ENCODE measurements at regions not wholly inside any gene's neighbourhood (a gene's known extent, or its start where the extent isn't known, plus 50 kb on each side); places are given as distances from the start of the nearest gene placed in this dataset.

- no peak overlapping the region for H3K4me3 ChIP-seq (ENCODE audit: insufficient read depth, low read depth, low read length)
- no peak for DNase-seq
- H3K27me3 ChIP-seq (ENCODE audit: control insufficient read depth, insufficient read depth, low read length) = no peaks in the 10 kb centered on the region
- H3K36me3 ChIP-seq (replicated peaks; ENCODE audit: control insufficient read depth, insufficient read depth, low read length) = no peaks in the 10 kb centered on the region
Observed at GRCh38 chr6:43963877-43964658, 163.2 kb downstream of the MRPL14 start.

GRCh38 chr6:43963203-43963602 is 164.0 kb downstream of the MRPL14 start:
- Histone ChIP-seq H3K36me3 (replicated peaks; ENCODE audit: control insufficient read depth, insufficient read depth, low read length) (no peaks in the 10 kb centered on the region), H3K4me3 (ENCODE audit: insufficient read depth, low read depth, low read length) (no peak overlapping the region), H3K27me3 (ENCODE audit: control insufficient read depth, insufficient read depth, low read length) (no peaks in the 10 kb centered on the region)
- DNase-seq = no peak

- H3K36me3 ChIP-seq (replicated peaks; ENCODE audit: control insufficient read depth, insufficient read depth, low read length) = no peaks in the 10 kb centered on the region
- H3K27me3 ChIP-seq (ENCODE audit: control insufficient read depth, insufficient read depth, low read length) = no peaks in the 10 kb centered on the region
- H3K4me3 ChIP-seq (ENCODE audit: insufficient read depth, low read depth, low read length) = no peak overlapping the region
- DNase-seq = no peak
Observed at GRCh38 chr6:43962458-43962857, 164.8 kb downstream of the MRPL14 start.

GRCh38 chr6:43957273-43957672 is 170.0 kb downstream of the MRPL14 start:
- no peaks in the 10 kb centered on the region for H3K36me3 ChIP-seq (replicated peaks; ENCODE audit: control insufficient read depth, insufficient read depth, low read length)
- no peak overlapping the region for H3K4me3 ChIP-seq (ENCODE audit: insufficient read depth, low read depth, low read length)
- no peak for DNase-seq

GRCh38 chr6:43956478-43956877 is 170.8 kb downstream of the MRPL14 start:
- no peak for DNase-seq
- Histone ChIP-seq H3K36me3 (replicated peaks; ENCODE audit: control insufficient read depth, insufficient read depth, low read length) (no peaks in the 10 kb centered on the region), H3K4me3 (ENCODE audit: insufficient read depth, low read depth, low read length) (no peak overlapping the region), H3K27me3 (ENCODE audit: control insufficient read depth, insufficient read depth, low read length) (no peaks in the 10 kb centered on the region)

More at GRCh38 chr6:43957273-43957672, 170.0 kb downstream of the MRPL14 start:
- no peaks in the 10 kb centered on the region for H3K27me3 ChIP-seq (ENCODE audit: control insufficient read depth, insufficient read depth, low read length)

GRCh38 chr6:43954311-43955131 is 172.7 kb downstream of the MRPL14 start:
- no peak for DNase-seq
- H3K4me3 ChIP-seq (ENCODE audit: insufficient read depth, low read depth, low read length) = no peak overlapping the region
- no peaks in the 10 kb centered on the region for H3K36me3 ChIP-seq (replicated peaks; ENCODE audit: control insufficient read depth, insufficient read depth, low read length)
- no peaks in the 10 kb centered on the region for H3K27me3 ChIP-seq (ENCODE audit: control insufficient read depth, insufficient read depth, low read length)

- Histone ChIP-seq H3K36me3 (replicated peaks; ENCODE audit: control insufficient read depth, insufficient read depth, low read length) (no peaks in the 10 kb centered on the region), H3K4me3 (ENCODE audit: insufficient read depth, low read depth, low read length) (no peak overlapping the region), H3K27me3 (ENCODE audit: control insufficient read depth, insufficient read depth, low read length) (no peaks in the 10 kb centered on the region)
- peak; percentile 74 for DNase-seq
Observed at GRCh38 chr6:43953794-43954310, 173.4 kb downstream of the MRPL14 start.

GRCh38 chr6:43953256-43953655 is 174.0 kb downstream of the MRPL14 start:
- no peaks in the 10 kb centered on the region for H3K27me3 ChIP-seq (ENCODE audit: control insufficient read depth, insufficient read depth, low read length)
- no peaks in the 10 kb centered on the region for H3K36me3 ChIP-seq (replicated peaks; ENCODE audit: control insufficient read depth, insufficient read depth, low read length)
- no peak for DNase-seq
- H3K4me3 ChIP-seq (ENCODE audit: insufficient read depth, low read depth, low read length) = no peak overlapping the region

GRCh38 chr6:43952746-43953145 is 174.5 kb downstream of the MRPL14 start:
- no peak overlapping the region for H3K4me3 ChIP-seq (ENCODE audit: insufficient read depth, low read depth, low read length)
- H3K36me3 ChIP-seq (replicated peaks; ENCODE audit: control insufficient read depth, insufficient read depth, low read length) = no peaks in the 10 kb centered on the region
- no peak for DNase-seq
- no peaks in the 10 kb centered on the region for H3K27me3 ChIP-seq (ENCODE audit: control insufficient read depth, insufficient read depth, low read length)

- Histone ChIP-seq H3K27me3 (ENCODE audit: control insufficient read depth, insufficient read depth, low read length) (no peaks in the 10 kb centered on the region), H3K36me3 (replicated peaks; ENCODE audit: control insufficient read depth, insufficient read depth, low read length) (no peaks in the 10 kb centered on the region), H3K4me3 (ENCODE audit: insufficient read depth, low read depth, low read length) (no peak overlapping the region)
- DNase-seq = peak; percentile 8
Observed at GRCh38 chr6:43951756-43952675, 175.2 kb downstream of the MRPL14 start.

GRCh38 chr6:43951063-43951755 is 176.0 kb downstream of the MRPL14 start:
- Histone ChIP-seq H3K4me3 (ENCODE audit: insufficient read depth, low read depth, low read length) (no peak overlapping the region), H3K36me3 (replicated peaks; ENCODE audit: control insufficient read depth, insufficient read depth, low read length) (no peaks in the 10 kb centered on the region)
- peak; percentile 89 for DNase-seq

GRCh38 chr6:43950731-43951062 is 176.6 kb downstream of the MRPL14 start:
- Histone ChIP-seq H3K4me3 (ENCODE audit: insufficient read depth, low read depth, low read length) (no peak overlapping the region), H3K27me3 (ENCODE audit: control insufficient read depth, insufficient read depth, low read length) (no peaks in the 10 kb centered on the region), H3K36me3 (replicated peaks; ENCODE audit: control insufficient read depth, insufficient read depth, low read length) (no peaks in the 10 kb centered on the region)
- DNase-seq = no peak

More at GRCh38 chr6:43951063-43951755, 176.0 kb downstream of the MRPL14 start:
- H3K27me3 ChIP-seq (ENCODE audit: control insufficient read depth, insufficient read depth, low read length) = no peaks in the 10 kb centered on the region

GRCh38 chr6:43950051-43950605 is 177.1 kb downstream of the MRPL14 start:
- DNase-seq = no peak
- H3K36me3 ChIP-seq (replicated peaks; ENCODE audit: control insufficient read depth, insufficient read depth, low read length) = no peaks in the 10 kb centered on the region
- no peak overlapping the region for H3K4me3 ChIP-seq (ENCODE audit: insufficient read depth, low read depth, low read length)
- H3K27me3 ChIP-seq (ENCODE audit: control insufficient read depth, insufficient read depth, low read length) = no peaks in the 10 kb centered on the region

Data from H7 (cell line).